ENCODE measurements at regions not wholly inside any gene's neighbourhood (a gene's known extent, or its start where the extent isn't known, plus 50 kb on each side); places are given as distances from the start of the nearest gene placed in this dataset.

- DNase-seq = no peak
Measured at GRCh38 chr9:107648153-107648715, 158.7 kb upstream of the KLF4 start.

- DNase-seq = no peak
Measured at GRCh38 chr9:107647611-107648010, 158.0 kb upstream of the KLF4 start.

GRCh38 chr9:107647141-107647540, 157.6 kb upstream of the KLF4 start:
- DNase-seq = no peak

- no peak for DNase-seq
Measured at GRCh38 chr9:107645464-107645833, 155.9 kb upstream of the KLF4 start.

- peak; percentile 3 for DNase-seq
Measured at GRCh38 chr9:107644733-107645463, 155.3 kb upstream of the KLF4 start.

- peak; percentile 26 for DNase-seq
Measured at GRCh38 chr9:107639426-107639825, 149.9 kb upstream of the KLF4 start.

- DNase-seq = peak; percentile 50
Measured at GRCh38 chr9:107638521-107639310, 149.1 kb upstream of the KLF4 start.

GRCh38 chr9:107637421-107638420, 148.2 kb upstream of the KLF4 start:
- peak; percentile 79 for DNase-seq

- DNase-seq = no peak
Measured at GRCh38 chr9:107636571-107637381, 147.2 kb upstream of the KLF4 start.

- DNase-seq = no peak
Measured at GRCh38 chr9:107635803-107636174, 146.2 kb upstream of the KLF4 start.

GRCh38 chr9:107635101-107635802, 145.7 kb upstream of the KLF4 start:
- DNase-seq = no peak

- DNase-seq = no peak
Measured at GRCh38 chr9:107633406-107633805, 143.8 kb upstream of the KLF4 start.

GRCh38 chr9:107632661-107633060, 143.1 kb upstream of the KLF4 start:
- DNase-seq = no peak

- no peak for DNase-seq
Measured at GRCh38 chr9:107632216-107632615, 142.6 kb upstream of the KLF4 start.

GRCh38 chr9:107631788-107632187, 142.2 kb upstream of the KLF4 start:
- DNase-seq = no peak

GRCh38 chr9:107630156-107630555, 140.6 kb upstream of the KLF4 start:
- no peak for DNase-seq

GRCh38 chr9:107628444-107628843, 138.9 kb upstream of the KLF4 start:
- no peak for DNase-seq

GRCh38 chr9:107627781-107628180, 138.2 kb upstream of the KLF4 start:
- no peak for DNase-seq

- no peak for DNase-seq
Measured at GRCh38 chr9:107626118-107626517, 136.5 kb upstream of the KLF4 start.

GRCh38 chr9:107625383-107625984, 135.9 kb upstream of the KLF4 start:
- DNase-seq = no peak

Measured in DMS53 (cell line).